ENCODE measurements at regions not wholly inside any gene's neighbourhood (a gene's known extent, or its start where the extent isn't known, plus 50 kb on each side); places are given as distances from the start of the nearest gene placed in this dataset.
"Not testable (repeated sequence)": the region's sequence is repeated elsewhere in the genome, so short reads cannot be mapped to it uniquely, and the experiment has no call there.

DNA sequence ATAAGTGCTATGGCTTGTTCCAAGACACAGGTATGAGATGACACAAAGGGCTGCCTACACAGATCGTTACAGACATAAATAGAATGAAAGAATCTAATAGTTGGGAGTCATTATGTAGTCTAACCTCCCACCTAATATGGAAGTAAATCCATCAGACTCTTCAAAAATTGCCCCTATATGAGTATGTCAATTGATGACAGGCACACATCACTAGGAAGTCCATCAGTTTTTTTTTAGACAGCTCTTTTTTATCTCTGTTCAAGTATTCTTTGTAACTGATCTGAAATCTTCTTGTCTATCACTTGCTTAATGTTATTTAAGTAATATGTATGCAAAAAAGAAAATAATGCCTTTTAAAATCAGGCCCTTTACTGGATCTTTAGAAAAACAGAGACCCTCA, 191.6 kb downstream of the UBE2NL start:
- no peaks in the 10 kb centered on the region for H3K4me1 ChIP-seq (ENCODE audit: insufficient read depth, low read length)
- no TSS peak for BruUV-seq (replicated peaks)
- H3K79me2 ChIP-seq (ENCODE audit: insufficient read depth, low read length): no peaks in the 10 kb centered on the region
- no peak overlapping the region for H3K4me2 ChIP-seq (ENCODE audit: low read depth, low read length)
- WGBS (ENCODE audit: low lambda C conversion rate): 29% methylated on average over 1 of the region's 1 CpG
- FAIRE-seq (no peak), DNase-seq (ENCODE audit: low spot score) (no peak), ATAC-seq (no peak)
- no peaks in the 10 kb centered on the region for H3K36me3 ChIP-seq (replicated peaks in 1 of 2; ENCODE audit: control insufficient read depth in 1 of 2, insufficient read depth in 2 of 2, low read length in 2 of 2)
- no peak overlapping the region for H3K9ac ChIP-seq (ENCODE audit: insufficient read depth, low read depth, low read length)
- intact Hi-C loops (cut with micrococcal nuclease; ENCODE audit: unreplicated experiment): no loop called here
- no peaks in the 10 kb centered on the region for H4K20me1 ChIP-seq (ENCODE audit: insufficient read depth, low read length)
- no peak overlapping the region for H3K27ac ChIP-seq (ENCODE audit: extremely low read length, insufficient read depth, low read length)
- CTCF ChIA-PET (ENCODE audit: low intra/inter-chr PET ratio, low total read pairs): no interaction called here
- no peak overlapping the region for H3K4me3 ChIP-seq (replicated peaks in 1 of 3; ENCODE audit: insufficient read depth in 1 of 3, low read depth in 2 of 3, low read length in 3 of 3)
- no peak overlapping the region for H2AFZ ChIP-seq (ENCODE audit: low read length)
- H3K27me3 ChIP-seq (ENCODE audit: control insufficient read depth in 1 of 2, insufficient read depth in 2 of 2, low read length in 2 of 2): no peaks in the 10 kb centered on the region
- POLR2A ChIA-PET: no interaction called here
- in situ Hi-C loops (cut with HindIII; ENCODE audit: extremely low pct_ligation_motif_present, low pct_unique_long_range_greater_than_20kb): no loop called here
- TF ChIP-seq JUNB (CRISPR knock-in tag; IDR thresholded peaks at IDR 0.05; ENCODE audit: borderline replicate concordance): no peak
- no peak for TF ChIP-seq SNAPC2 (CRISPR knock-in tag; IDR thresholded peaks at IDR 0.05)
- TF ChIP-seq NFE2L1 (CRISPR knock-in tag; IDR thresholded peaks at IDR 0.05; ENCODE audit: borderline replicate concordance): no peak
- TF ChIP-seq ZNF263 (CRISPR knock-in tag; IDR thresholded peaks at IDR 0.05): no peak
- TF ChIP-seq AHR (CRISPR knock-in tag; IDR thresholded peaks at IDR 0.05): no peak
- no peak for TF ChIP-seq SIN3B (IDR thresholded peaks at IDR 0.05; ENCODE audit: low read length)
- no peak for TF ChIP-seq IKZF4 (CRISPR knock-in tag; IDR thresholded peaks at IDR 0.05; ENCODE audit: borderline replicate concordance, low read depth, not compliant biosample characterization)
- no peak for TF ChIP-seq ZNF367 (CRISPR knock-in tag; IDR thresholded peaks at IDR 0.05; ENCODE audit: borderline replicate concordance)
- TF ChIP-seq, protein P1, sequence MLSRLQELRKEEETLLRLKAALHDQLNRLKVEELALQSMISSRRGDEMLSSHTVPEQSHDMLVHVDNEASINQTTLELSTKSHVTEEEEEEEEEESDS (CRISPR knock-in tag; IDR thresholded peaks at IDR 0.05; ENCODE audit: borderline replicate concordance): no peak
- no peak for TF ChIP-seq HMG20B (CRISPR knock-in tag; conservative IDR thresholded peaks at IDR 0.05)
- TF ChIP-seq JDP2 (CRISPR knock-in tag; IDR thresholded peaks at IDR 0.05; ENCODE audit: borderline replicate concordance): no peak
- TF ChIP-seq TAF15 (IDR thresholded peaks at IDR 0.05; ENCODE audit: low read depth, low read length, poor library complexity, severe bottlenecking): no peak
- H3K9me3 ChIP-seq (ENCODE audit: low read length): peaks cover 31% of the 10 kb centered on the region

DNA sequence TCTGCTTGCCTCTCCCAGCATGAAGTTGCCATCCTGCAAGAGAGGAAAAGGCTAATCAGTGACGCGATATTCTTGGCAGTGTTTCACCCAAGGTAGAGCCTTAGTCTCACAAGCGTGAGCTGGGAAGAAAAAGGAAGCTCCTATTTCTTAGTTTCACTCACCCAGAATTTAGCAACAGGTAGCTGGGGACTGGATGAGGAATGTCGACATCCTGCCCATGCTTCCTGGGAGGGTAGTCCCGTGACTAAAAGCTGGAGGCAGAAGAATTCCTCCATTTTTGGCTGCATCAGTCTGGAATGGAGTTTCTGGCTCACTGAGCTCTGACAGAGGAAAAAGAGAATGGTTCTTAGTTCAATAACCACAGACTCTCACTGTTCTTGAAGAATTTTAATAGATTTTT, 198.4 kb downstream of the UBE2NL start:
- H3K27ac ChIP-seq (ENCODE audit: extremely low read length, insufficient read depth, low read length); FAIRE-seq; H3K4me3 ChIP-seq (replicated peaks in 1 of 3; ENCODE audit: insufficient read depth in 1 of 3, low read depth in 2 of 3, low read length in 3 of 3); H2AFZ ChIP-seq (ENCODE audit: low read length); in situ Hi-C loops (cut with HindIII; ENCODE audit: extremely low pct_ligation_motif_present, low pct_unique_long_range_greater_than_20kb); H3K36me3 ChIP-seq (replicated peaks in 1 of 2; ENCODE audit: control insufficient read depth in 1 of 2, insufficient read depth in 2 of 2, low read length in 2 of 2); H3K79me2 ChIP-seq (ENCODE audit: insufficient read depth, low read length); DNase-seq (ENCODE audit: low spot score); H3K4me2 ChIP-seq (ENCODE audit: low read depth, low read length); H4K20me1 ChIP-seq (ENCODE audit: insufficient read depth, low read length); BruUV-seq (replicated peaks); POLR2A ChIA-PET; intact Hi-C loops (cut with micrococcal nuclease; ENCODE audit: unreplicated experiment); H3K4me1 ChIP-seq (ENCODE audit: insufficient read depth, low read length); H3K9me3 ChIP-seq (ENCODE audit: low read length); H3K27me3 ChIP-seq (ENCODE audit: control insufficient read depth in 1 of 2, insufficient read depth in 2 of 2, low read length in 2 of 2); ATAC-seq; H3K9ac ChIP-seq (ENCODE audit: insufficient read depth, low read depth, low read length); CTCF ChIA-PET (ENCODE audit: low intra/inter-chr PET ratio, low total read pairs): not testable (repeated sequence)
- 19% methylated on average over 3 of the region's 5 CpGs for WGBS (ENCODE audit: low lambda C conversion rate)

GRCh38 chrX:144089674-144090073, 205.8 kb downstream of the UBE2NL start:
- H3K27ac ChIP-seq (ENCODE audit: extremely low read length, insufficient read depth, low read length); H4K20me1 ChIP-seq (ENCODE audit: insufficient read depth, low read length); intact Hi-C loops (cut with micrococcal nuclease; ENCODE audit: unreplicated experiment); H3K4me2 ChIP-seq (ENCODE audit: low read depth, low read length); H2AFZ ChIP-seq (ENCODE audit: low read length); in situ Hi-C loops (cut with HindIII; ENCODE audit: extremely low pct_ligation_motif_present, low pct_unique_long_range_greater_than_20kb); H3K9ac ChIP-seq (ENCODE audit: insufficient read depth, low read depth, low read length); POLR2A ChIA-PET; H3K79me2 ChIP-seq (ENCODE audit: insufficient read depth, low read length); BruUV-seq (replicated peaks); H3K4me1 ChIP-seq (ENCODE audit: insufficient read depth, low read length); H3K27me3 ChIP-seq (ENCODE audit: control insufficient read depth in 1 of 2, insufficient read depth in 2 of 2, low read length in 2 of 2); H3K36me3 ChIP-seq (replicated peaks in 1 of 2; ENCODE audit: control insufficient read depth in 1 of 2, insufficient read depth in 2 of 2, low read length in 2 of 2); H3K9me3 ChIP-seq (ENCODE audit: low read length); FAIRE-seq; H3K4me3 ChIP-seq (replicated peaks in 1 of 3; ENCODE audit: insufficient read depth in 1 of 3, low read depth in 2 of 3, low read length in 3 of 3); ATAC-seq; CTCF ChIA-PET (ENCODE audit: low intra/inter-chr PET ratio, low total read pairs); DNase-seq (ENCODE audit: low spot score): not testable (repeated sequence)
- WGBS (ENCODE audit: low lambda C conversion rate): no CpG with 5 or more reads among the region's 1 CpG
